Ascending aorta (tissue), 2 donors: ENCODE measurements at regions not wholly inside any gene's neighbourhood (a gene's known extent, or its start where the extent isn't known, plus 50 kb on each side); places are given as distances from the start of the nearest gene placed in this dataset.

ENCODE experiments used
- DNase-seq, 2 donors: peaks; one replicate each; pipeline ENCODE4 v3.0.0-alpha.2; 2019; ENCODE audit warnings: low spot score in 2 of 2
- H3K27ac ChIP-seq, 2 donors: fragments of 200-600 bp; sonication (generic); one replicate each; pipeline ENCODE4 v1.5.1; 2016 to 2017; ENCODE audit warnings: mild to moderate bottlenecking in 1 of 2
- H3K27me3 ChIP-seq: fragments of 200-600 bp; sonication (generic); one replicate; pipeline ENCODE4 v1.5.1; 2017
- H3K36me3 ChIP-seq, 2 donors: fragments of 200-600 bp; sonication (generic); one replicate each; pipeline ENCODE4 v1.5.1; 2016
- H3K4me1 ChIP-seq, 2 donors: fragments of 200-600 bp; sonication (generic); one replicate each; pipeline ENCODE4 v1.5.1; 2016 to 2017; ENCODE audit warnings: mild to moderate bottlenecking in 1 of 2
- H3K4me3 ChIP-seq, 2 donors: fragments of 200-600 bp; sonication (generic); one replicate each; pipeline ENCODE4 v1.5.1; 2016 to 2017; ENCODE audit warnings: mild to moderate bottlenecking in 1 of 2
- H3K9me3 ChIP-seq, 2 donors: fragments of 200-600 bp; sonication (generic); one replicate each; pipeline ENCODE4 v1.5.1; 2016
- CTCF ChIP-seq, 3 experiments: fragments of 200-600 bp in 2 of 3; fragments of 450-650 bp in 1 of 3; sonication (generic) in 2 of 3; IDR thresholded peaks; one replicate each; pipeline ENCODE4 v1.5.1; 2016 to 2019; ENCODE audit warnings: antibody characterized with exemption in 3 of 3, mild to moderate bottlenecking in 1 of 3, moderate library complexity in 1 of 3
- intact Hi-C: fragments of 100-400 bp; cut with DNase I; formaldehyde crosslinking; loops from one replicate; pipeline ENCODE4 v1.15.1; 2023

GRCh38 chr10:78771808-78772455 lies 296.8 kb upstream of the ZMIZ1 start:
- H3K4me1 ChIP-seq = peaks cover 0 to 12% of the 10 kb centered on the region in 2 donors
- intact Hi-C loops = no loop called here
- DNase-seq = peak in 1 of 2 donors; percentile 11
- H3K4me3 ChIP-seq = no peak overlapping the region
- peak overlapping the region in 1 of 2 donors; percentile 65 for H3K27ac ChIP-seq
- H3K9me3 ChIP-seq = no peaks in the 10 kb centered on the region
- H3K27me3 ChIP-seq = no peaks in the 10 kb centered on the region
- H3K36me3 ChIP-seq = no peaks in the 10 kb centered on the region
- TF ChIP-seq CTCF (IDR thresholded peaks at IDR 0.05) = no peak

GRCh38 chr10:78772486-78772885 lies 296.3 kb upstream of the ZMIZ1 start:
- Histone ChIP-seq H3K36me3 (no peaks in the 10 kb centered on the region), H3K4me1 (peaks cover 5 to 18% of the 10 kb centered on the region in 2 donors), H3K27ac (peak overlapping the region in 1 of 2 donors; percentile 65), H3K9me3 (no peaks in the 10 kb centered on the region), H3K4me3 (no peak overlapping the region), H3K27me3 (no peaks in the 10 kb centered on the region)
- no peak for TF ChIP-seq CTCF (IDR thresholded peaks at IDR 0.05)
- no peak for DNase-seq
- intact Hi-C loops = no loop called here

- Histone ChIP-seq H3K27ac (no peak overlapping the region), H3K36me3 (no peaks in the 10 kb centered on the region), H3K4me3 (no peak overlapping the region), H3K27me3 (no peaks in the 10 kb centered on the region), H3K9me3 (no peaks in the 10 kb centered on the region), H3K4me1 (peaks cover 5 to 22% of the 10 kb centered on the region in 2 donors)
- no peak for TF ChIP-seq CTCF (IDR thresholded peaks at IDR 0.05)
- DNase-seq = no peak
- intact Hi-C loops = no loop called here
These were observed 295.7 kb upstream of the ZMIZ1 start for GRCh38 chr10:78772986-78773530.

GRCh38 chr10:78774614-78774998 lies 294.2 kb upstream of the ZMIZ1 start:
- Histone ChIP-seq H3K27ac (peak overlapping the region; percentile 52 to 78), H3K9me3 (no peaks in the 10 kb centered on the region), H3K27me3 (no peaks in the 10 kb centered on the region), H3K4me3 (no peak overlapping the region), H3K36me3 (no peaks in the 10 kb centered on the region), H3K4me1 (peaks cover 5 to 29% of the 10 kb centered on the region in 2 donors)
- TF ChIP-seq CTCF (IDR thresholded peaks at IDR 0.05) = no peak
- intact Hi-C loops = no loop called here
- no peak for DNase-seq

GRCh38 chr10:78774999-78775711 lies 293.6 kb upstream of the ZMIZ1 start:
- peak in 1 of 3 experiments; percentile 11 for TF ChIP-seq CTCF (IDR thresholded peaks at IDR 0.05)
- Histone ChIP-seq H3K27me3 (no peaks in the 10 kb centered on the region), H3K4me1 (peaks cover 5 to 29% of the 10 kb centered on the region in 2 donors), H3K4me3 (no peak overlapping the region), H3K36me3 (no peaks in the 10 kb centered on the region), H3K27ac (peak overlapping the region; percentile 52 to 78), H3K9me3 (no peaks in the 10 kb centered on the region)
- peak in 1 of 2 donors; percentile 26 for DNase-seq
- intact Hi-C loops = no loop called here
